C4-2B (cell line): ENCODE measurements at regions not wholly inside any gene's neighbourhood (a gene's known extent, or its start where the extent isn't known, plus 50 kb on each side); places are given as distances from the start of the nearest gene placed in this dataset.

Source experiments
- CTCF ChIP-seq: fragments of 450-650 bp; conservative IDR thresholded peaks from 2 replicates; pipeline ENCODE4 v1.5.1; 2017; ENCODE audit warnings: mild to moderate bottlenecking
- ZFX ChIP-seq: fragments of 450-650 bp; IDR thresholded peaks from 2 replicates; pipeline ENCODE4 v1.6.1; 2017

- TF ChIP-seq CTCF (no peak), ZFX (no peak)
Measured at GRCh38 chr13:76214001-76214400, 577.9 kb downstream of the LMO7 start.
